RWPE2 (cell line): ENCODE measurements at regions not wholly inside any gene's neighbourhood (a gene's known extent, or its start where the extent isn't known, plus 50 kb on each side); places are given as distances from the start of the nearest gene placed in this dataset.

Source experiments
- ATAC-seq: fragments of 200-7000 bp; cut with Tn5 transposase; 3 replicates; pipeline ENCODE4 v1.9.1; 2021; ENCODE audit warnings: low read depth
- DNase-seq: peaks from one replicate; pipeline ENCODE4 v3.0.0-alpha.2; 2020; ENCODE audit warnings: low spot score
- H3K27ac ChIP-seq: fragments of 450-650 bp; 2 replicates; pipeline ENCODE4 v1.5.1; 2017; ENCODE audit warnings: mild to moderate bottlenecking; ENCODE audit not compliant: poor library complexity, severe bottlenecking
- H3K27me3 ChIP-seq: fragments of 250-450 bp; sonication (Bioruptor Pico); 2 replicates; pipeline ENCODE4 v1.5.1; 2021; ENCODE audit warnings: mild to moderate bottlenecking, moderate library complexity; ENCODE audit not compliant: insufficient read depth, poor library complexity, severe bottlenecking
- H3K36me3 ChIP-seq: fragments of 250-450 bp; sonication (Bioruptor Pico); 2 replicates; pipeline ENCODE4 v1.5.1; 2020; ENCODE audit warnings: low read depth, mild to moderate bottlenecking, moderate library complexity
- H3K4me1 ChIP-seq: fragments of 250-450 bp; sonication (Bioruptor Pico); 2 replicates; pipeline ENCODE4 v1.5.1; 2021; ENCODE audit warnings: mild to moderate bottlenecking, moderate library complexity; ENCODE audit not compliant: insufficient read depth, poor library complexity, severe bottlenecking
- H3K4me3 ChIP-seq: fragments of 250-450 bp; sonication (Bioruptor Pico); 2 replicates; pipeline ENCODE4 v1.5.1; 2021; ENCODE audit warnings: mild to moderate bottlenecking, moderate library complexity; ENCODE audit not compliant: severe bottlenecking
- H3K9me3 ChIP-seq: fragments of 250-450 bp; sonication (Bioruptor Pico); 2 replicates; pipeline ENCODE4 v1.5.1; 2021; ENCODE audit warnings: mild to moderate bottlenecking, moderate library complexity; ENCODE audit not compliant: severe bottlenecking
- CTCF ChIP-seq: fragments of 450-650 bp; IDR thresholded peaks from one replicate; pipeline ENCODE4 v1.5.1; 2017; ENCODE audit warnings: mild to moderate bottlenecking, moderate library complexity; ENCODE audit not compliant: poor library complexity, severe bottlenecking

GRCh38 chr12:107488666-107489065, 196.9 kb upstream of the PWP1 start:
- Histone ChIP-seq H3K4me3 (no peak overlapping the region), H3K4me1 (no peaks in the 10 kb centered on the region), H3K27ac (no peak overlapping the region), H3K9me3 (no peaks in the 10 kb centered on the region), H3K36me3 (no peaks in the 10 kb centered on the region), H3K27me3 (no peaks in the 10 kb centered on the region)
- DNase-seq, result no peak
- ATAC-seq, result no peak
- TF ChIP-seq CTCF, result no peak

GRCh38 chr12:107490010-107490409, 195.6 kb upstream of the PWP1 start:
- Histone ChIP-seq H3K4me1 (no peaks in the 10 kb centered on the region), H3K27ac (no peak overlapping the region), H3K9me3 (no peaks in the 10 kb centered on the region), H3K36me3 (no peaks in the 10 kb centered on the region), H3K4me3 (no peak overlapping the region), H3K27me3 (no peaks in the 10 kb centered on the region)
- DNase-seq, result no peak
- TF ChIP-seq CTCF, result no peak
- ATAC-seq, result no peak

GRCh38 chr12:107491856-107492255, 193.7 kb upstream of the PWP1 start:
- no peak for DNase-seq

GRCh38 chr12:107492393-107493134, 193.0 kb upstream of the PWP1 start:
- Histone ChIP-seq H3K27ac (no peak overlapping the region), H3K36me3 (no peaks in the 10 kb centered on the region), H3K27me3 (no peaks in the 10 kb centered on the region), H3K9me3 (no peaks in the 10 kb centered on the region), H3K4me1 (no peaks in the 10 kb centered on the region), H3K4me3 (no peak overlapping the region)
- DNase-seq (no peak), ATAC-seq (no peak)
- TF ChIP-seq CTCF, result no peak

More at GRCh38 chr12:107491856-107492255, 193.7 kb upstream of the PWP1 start:
- no peaks in the 10 kb centered on the region for H3K36me3 ChIP-seq
- no peaks in the 10 kb centered on the region for H3K9me3 ChIP-seq
- no peak overlapping the region for H3K4me3 ChIP-seq
- H3K27me3 ChIP-seq, result no peaks in the 10 kb centered on the region
- H3K27ac ChIP-seq, result no peak overlapping the region
- no peak for TF ChIP-seq CTCF
- no peaks in the 10 kb centered on the region for H3K4me1 ChIP-seq
- no peak for ATAC-seq

GRCh38 chr12:107493135-107493494, 192.5 kb upstream of the PWP1 start:
- no peak overlapping the region for H3K4me3 ChIP-seq
- H3K4me1 ChIP-seq, result no peaks in the 10 kb centered on the region
- DNase-seq (no peak), ATAC-seq (no peak)
- no peak for TF ChIP-seq CTCF
- no peaks in the 10 kb centered on the region for H3K36me3 ChIP-seq
- H3K27me3 ChIP-seq, result no peaks in the 10 kb centered on the region
- no peak overlapping the region for H3K27ac ChIP-seq
- H3K9me3 ChIP-seq, result no peaks in the 10 kb centered on the region
